Smooth muscle cell (in vitro differentiated cells): ENCODE measurements at regions not wholly inside any gene's neighbourhood (a gene's known extent, or its start where the extent isn't known, plus 50 kb on each side); places are given as distances from the start of the nearest gene placed in this dataset.

Experiments used
- DNase-seq: peaks from one replicate; lab custom pipeline; 2025; ENCODE audit not compliant: unreplicated experiment; lab: John Stamatoyannopoulos, UW
- H2AFZ ChIP-seq: fragments of 200-600 bp; sonication (generic); 2 replicates; pipeline ENCODE4 v1.6.0; 2016; ENCODE audit warnings: antibody characterized with exemption, low read depth, mild to moderate bottlenecking
- H3F3A ChIP-seq: fragments of 200-600 bp; sonication (generic); 2 replicates; pipeline ENCODE4 v1.6.0; 2017; ENCODE audit warnings: antibody characterized with exemption, low read depth
- H3K27ac ChIP-seq: fragments of 200-600 bp; sonication (generic); 2 replicates; pipeline ENCODE4 v1.5.1; 2016; ENCODE audit warnings: low read depth, mild to moderate bottlenecking
- H3K27me3 ChIP-seq: fragments of 200-600 bp; sonication (generic); 2 replicates; pipeline ENCODE4 v1.6.1; 2016; ENCODE audit warnings: low read depth, mild to moderate bottlenecking
- H3K36me3 ChIP-seq: fragments of 200-600 bp; sonication (generic); 2 replicates; pipeline ENCODE4 v1.5.1; 2016; ENCODE audit warnings: low read depth
- H3K4me1 ChIP-seq: fragments of 200-600 bp; sonication (generic); 2 replicates; pipeline ENCODE4 v1.5.1; 2016; ENCODE audit warnings: low read depth
- H3K4me2 ChIP-seq: fragments of 200-600 bp; sonication (generic); 2 replicates; pipeline ENCODE4 v1.6.0; 2016; ENCODE audit warnings: mild to moderate bottlenecking
- H3K4me3 ChIP-seq: fragments of 200-600 bp; sonication (generic); 2 replicates; pipeline ENCODE4 v1.5.1; 2016; ENCODE audit warnings: mild to moderate bottlenecking
- H3K79me2 ChIP-seq: fragments of 200-600 bp; sonication (generic); 2 replicates; pipeline ENCODE4 v1.6.0; 2016; ENCODE audit warnings: low read depth, mild to moderate bottlenecking
- H3K9ac ChIP-seq: fragments of 200-600 bp; sonication (generic); 2 replicates; pipeline ENCODE4 v1.6.0; 2016; ENCODE audit warnings: low read depth
- H3K9me3 ChIP-seq: fragments of 200-600 bp; sonication (generic); replicated peaks from 2 replicates; pipeline ENCODE4 v1.5.1; 2016; ENCODE audit warnings: low read depth
- H4K20me1 ChIP-seq: fragments of 200-600 bp; sonication (generic); 2 replicates; pipeline ENCODE4 v1.6.0; 2016; ENCODE audit warnings: low read depth
- CTCF ChIP-seq: fragments of 200-600 bp; sonication (generic); IDR thresholded peaks from 2 replicates; pipeline ENCODE4 v1.5.1; 2017; ENCODE audit warnings: borderline replicate concordance, mild to moderate bottlenecking, antibody characterized with exemption; ENCODE audit not compliant: insufficient read depth, poor library complexity, severe bottlenecking
- WGBS: methylation state at CpG from one replicate; pipeline ENCODE4 v1.1.7; 2016; ENCODE audit warnings: low lambda C conversion rate; 5-methylcytosine and 5-hydroxymethylcytosine counted together

GRCh38 chr3:182436547-182436946 is 356.8 kb upstream of the ATP11B start:
- no peaks in the 10 kb centered on the region for H4K20me1 ChIP-seq
- no peak overlapping the region for H2AFZ ChIP-seq
- no peaks in the 10 kb centered on the region for H3F3A ChIP-seq
- WGBS: 82% methylated on average over 6 of the region's 6 CpGs
- H3K9ac ChIP-seq: no peak overlapping the region
- no peak for DNase-seq
- no peak overlapping the region for H3K27ac ChIP-seq
- no peak overlapping the region for H3K4me3 ChIP-seq
- no peaks in the 10 kb centered on the region for H3K79me2 ChIP-seq
- no peaks in the 10 kb centered on the region for H3K36me3 ChIP-seq
- TF ChIP-seq CTCF: no peak
- no peaks in the 10 kb centered on the region for H3K27me3 ChIP-seq
- H3K9me3 ChIP-seq: no peaks in the 10 kb centered on the region
- no peaks in the 10 kb centered on the region for H3K4me1 ChIP-seq
- no peak overlapping the region for H3K4me2 ChIP-seq

DNA sequence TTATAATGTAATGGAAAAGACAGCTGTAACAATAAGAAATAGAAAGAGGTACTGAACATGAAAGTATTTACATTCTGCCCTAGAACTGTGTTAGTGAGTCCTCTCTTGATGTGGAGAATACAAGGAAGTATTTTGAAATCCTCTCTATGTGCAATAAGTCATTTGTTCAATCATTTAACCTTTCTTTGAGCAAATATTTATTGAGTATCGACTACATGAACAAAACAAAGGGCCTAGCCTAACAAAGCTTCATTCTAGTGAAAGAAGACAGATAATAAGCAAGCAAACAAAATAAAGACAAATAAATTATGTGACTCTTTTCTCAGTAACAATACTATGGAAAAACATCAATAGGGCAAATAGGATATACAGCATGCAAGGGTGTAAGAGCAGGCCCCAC is 354.9 kb upstream of the ATP11B start:
- Histone ChIP-seq H3K27me3 (no peaks in the 10 kb centered on the region), H3K4me3 (no peak overlapping the region), H3K36me3 (no peaks in the 10 kb centered on the region), H3K27ac (no peak overlapping the region), H4K20me1 (no peaks in the 10 kb centered on the region), H3K9ac (no peak overlapping the region), H3K9me3 (no peaks in the 10 kb centered on the region), H3K4me2 (no peak overlapping the region), H3K4me1 (no peaks in the 10 kb centered on the region), H3F3A (no peaks in the 10 kb centered on the region), H2AFZ (no peak overlapping the region), H3K79me2 (no peaks in the 10 kb centered on the region)
- no peak for DNase-seq
- no peak for TF ChIP-seq CTCF
- WGBS: 97% methylated on average over 1 of the region's 1 CpG

- Histone ChIP-seq H3K9me3 (no peaks in the 10 kb centered on the region), H3K79me2 (no peaks in the 10 kb centered on the region), H2AFZ (no peak overlapping the region), H4K20me1 (no peaks in the 10 kb centered on the region), H3K36me3 (no peaks in the 10 kb centered on the region), H3F3A (no peaks in the 10 kb centered on the region), H3K27me3 (no peaks in the 10 kb centered on the region), H3K4me2 (no peak overlapping the region), H3K4me3 (no peak overlapping the region), H3K9ac (no peak overlapping the region), H3K4me1 (no peaks in the 10 kb centered on the region), H3K27ac (no peak overlapping the region)
- no peak for DNase-seq
- no peak for TF ChIP-seq CTCF
These were observed 353.2 kb upstream of the ATP11B start for GRCh38 chr3:182440101-182440500.

DNA sequence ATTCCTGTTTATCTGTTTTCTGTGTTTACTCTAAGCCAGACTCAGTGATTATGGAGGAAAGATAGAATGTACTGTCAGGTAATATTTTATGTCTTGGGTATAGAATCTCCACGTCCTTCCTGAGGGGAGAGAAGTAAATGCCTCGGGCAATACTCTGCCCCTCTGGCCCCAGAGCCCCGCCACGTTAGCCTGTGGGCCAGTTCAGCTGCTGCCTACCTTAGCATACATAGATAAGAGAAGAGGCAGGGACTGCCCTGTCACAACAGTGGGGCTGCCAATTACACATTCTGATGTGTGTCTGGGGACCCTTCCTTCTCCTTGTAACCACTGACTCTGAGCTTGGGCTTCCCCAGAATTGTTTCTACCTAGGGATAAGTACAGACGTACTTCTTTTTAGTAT is 347.7 kb upstream of the ATP11B start:
- Histone ChIP-seq H3K9me3 (no peaks in the 10 kb centered on the region), H3K4me3 (no peak overlapping the region), H3K4me2 (no peak overlapping the region), H3F3A (no peaks in the 10 kb centered on the region), H3K79me2 (no peaks in the 10 kb centered on the region), H4K20me1 (no peaks in the 10 kb centered on the region), H3K27me3 (no peaks in the 10 kb centered on the region), H2AFZ (no peak overlapping the region), H3K9ac (no peak overlapping the region), H3K36me3 (no peaks in the 10 kb centered on the region), H3K27ac (no peak overlapping the region), H3K4me1 (peaks cover 8% of the 10 kb centered on the region)
- 63% methylated on average over 5 of the region's 5 CpGs for WGBS
- DNase-seq: no peak
- no peak for TF ChIP-seq CTCF
